Panc1 (cell line): ENCODE measurements at regions not wholly inside any gene's neighbourhood (a gene's known extent, or its start where the extent isn't known, plus 50 kb on each side); places are given as distances from the start of the nearest gene placed in this dataset.

Experiments used
- POLR2AphosphoS5 ChIP-seq: IDR thresholded peaks from 2 replicates; pipeline ENCODE4 v1.6.1; 2012; ENCODE audit warnings: mild to moderate bottlenecking, low read depth, low read length, moderate library complexity
- REST ChIP-seq, 2 experiments: IDR thresholded peaks; 2 replicates each; pipeline ENCODE4 v1.6.1; 2011 to 2012; ENCODE audit warnings: low read depth in 2 of 2, control low read depth in 1 of 2, low read length in 1 of 2, mild to moderate bottlenecking in 1 of 2, moderate library complexity in 1 of 2; ENCODE audit not compliant: insufficient read depth in 1 of 2
- SIN3A ChIP-seq: IDR thresholded peaks from 2 replicates; pipeline ENCODE4 v1.6.1; 2012; ENCODE audit warnings: low read depth, mild to moderate bottlenecking, low read length, moderate library complexity, borderline replicate concordance; ENCODE audit not compliant: insufficient read depth
- TCF7L2 ChIP-seq: IDR thresholded peaks from 2 replicates; pipeline ENCODE4 v1.6.1; 2011; ENCODE audit warnings: mild to moderate bottlenecking, low read depth, low read length, inconsistent platforms
- TF ChIP-seq, protein P1 (sequence below): fragments of 450-650 bp; IDR thresholded peaks from 2 replicates; pipeline ENCODE4 v1.5.1; 2017; ENCODE audit warnings: mild to moderate bottlenecking

GRCh38 chr1:55631509-55631908 lies 416.3 kb upstream of the USP24 start:
- TF ChIP-seq POLR2AphosphoS5 (no peak), SIN3A (no peak), REST (IDR thresholded peaks at IDR 0.05; ENCODE audit: insufficient read depth in 1 of 2, low read depth in 2 of 2, low read length in 1 of 2) (no peak), TCF7L2 (no peak)
- TF ChIP-seq, protein P1, sequence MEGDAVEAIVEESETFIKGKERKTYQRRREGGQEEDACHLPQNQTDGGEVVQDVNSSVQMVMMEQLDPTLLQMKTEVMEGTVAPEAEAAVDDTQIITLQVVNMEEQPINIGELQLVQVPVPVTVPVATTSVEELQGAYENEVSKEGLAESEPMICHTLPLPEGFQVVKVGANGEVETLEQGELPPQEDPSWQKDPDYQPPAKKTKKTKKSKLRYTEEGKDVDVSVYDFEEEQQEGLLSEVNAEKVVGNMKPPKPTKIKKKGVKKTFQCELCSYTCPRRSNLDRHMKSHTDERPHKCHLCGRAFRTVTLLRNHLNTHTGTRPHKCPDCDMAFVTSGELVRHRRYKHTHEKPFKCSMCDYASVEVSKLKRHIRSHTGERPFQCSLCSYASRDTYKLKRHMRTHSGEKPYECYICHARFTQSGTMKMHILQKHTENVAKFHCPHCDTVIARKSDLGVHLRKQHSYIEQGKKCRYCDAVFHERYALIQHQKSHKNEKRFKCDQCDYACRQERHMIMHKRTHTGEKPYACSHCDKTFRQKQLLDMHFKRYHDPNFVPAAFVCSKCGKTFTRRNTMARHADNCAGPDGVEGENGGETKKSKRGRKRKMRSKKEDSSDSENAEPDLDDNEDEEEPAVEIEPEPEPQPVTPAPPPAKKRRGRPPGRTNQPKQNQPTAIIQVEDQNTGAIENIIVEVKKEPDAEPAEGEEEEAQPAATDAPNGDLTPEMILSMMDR = no peak
